Stomach (tissue), 4 donors: ENCODE measurements at regions not wholly inside any gene's neighbourhood (a gene's known extent, or its start where the extent isn't known, plus 50 kb on each side); places are given as distances from the start of the nearest gene placed in this dataset.

Source experiments
- CTCF ChIP-seq, 7 experiments: fragments of 450-650 bp in 4 of 7; fragments of 200-600 bp in 3 of 7; sonication (generic) in 3 of 7; IDR thresholded peaks; one replicate each; pipeline ENCODE4 v1.5.1; 2016 to 2019; ENCODE audit warnings: antibody characterized with exemption in 7 of 7, control low read depth in 2 of 7, mild to moderate bottlenecking in 1 of 7
- EP300 ChIP-seq: sonication (generic); formaldehyde crosslinking; IDR thresholded peaks from one replicate; pipeline ENCODE4 v1.6.1; 2017; ENCODE audit warnings: antibody characterized with exemption
- POLR2A ChIP-seq, 4 donors: fragments of 450-650 bp; IDR thresholded peaks; one replicate each; pipeline ENCODE4 v1.6.1; 2016; ENCODE audit warnings: antibody characterized with exemption in 4 of 4, control low read depth in 2 of 4, mild to moderate bottlenecking in 1 of 4, moderate library complexity in 1 of 4
- POLR2AphosphoS5 ChIP-seq, 3 donors: sonication (generic); formaldehyde crosslinking; IDR thresholded peaks; one replicate each; pipeline ENCODE4 v1.6.1; 2016; ENCODE audit warnings: antibody characterized with exemption in 3 of 3

GRCh38 chr1:67618285-67619018 lies 66.5 kb upstream of the GADD45A start:
- TF ChIP-seq POLR2A (IDR thresholded peaks at IDR 0.05): no peak
- no peak for TF ChIP-seq CTCF (IDR thresholded peaks at IDR 0.05)
- TF ChIP-seq POLR2AphosphoS5 (IDR thresholded peaks at IDR 0.05): peak in 1 of 3 donors; percentile 84
- TF ChIP-seq EP300: no peak
